ENCODE measurements at regions not wholly inside any gene's neighbourhood (a gene's known extent, or its start where the extent isn't known, plus 50 kb on each side); places are given as distances from the start of the nearest gene placed in this dataset.

- intact Hi-C loops (cut with DNase I): no loop called here
- no peak overlapping the region for H3K4me3 ChIP-seq
- H3K36me3 ChIP-seq: no peaks in the 10 kb centered on the region
- H3K9me3 ChIP-seq: no peaks in the 10 kb centered on the region
- H3K4me1 ChIP-seq: no peaks in the 10 kb centered on the region
- TF ChIP-seq CTCF (IDR thresholded peaks at IDR 0.05): no peak
- TF ChIP-seq POLR2AphosphoS5 (IDR thresholded peaks at IDR 0.05; ENCODE audit: insufficient read depth in 1 of 2, low read depth in 1 of 2): no peak
- TF ChIP-seq POLR2A (IDR thresholded peaks at IDR 0.05): no peak
- DNase-seq (ENCODE audit: extremely low spot score in 2 of 2): no peak
- no peaks in the 10 kb centered on the region for H3K27me3 ChIP-seq
- H3K27ac ChIP-seq: no peak overlapping the region
Measured at GRCh38 chr18:77658299-77658662, 408.6 kb downstream of the GALR1 start.

GRCh38 chr18:77658751-77659448 is 409.3 kb downstream of the GALR1 start:
- Histone ChIP-seq H3K27me3 (no peaks in the 10 kb centered on the region), H3K4me3 (no peak overlapping the region), H3K27ac (no peak overlapping the region), H3K4me1 (no peaks in the 10 kb centered on the region), H3K9me3 (no peaks in the 10 kb centered on the region), H3K36me3 (no peaks in the 10 kb centered on the region)
- DNase-seq (ENCODE audit: extremely low spot score in 2 of 2): no peak
- TF ChIP-seq POLR2A (IDR thresholded peaks at IDR 0.05): no peak
- no peak for TF ChIP-seq CTCF (IDR thresholded peaks at IDR 0.05)
- TF ChIP-seq POLR2AphosphoS5 (IDR thresholded peaks at IDR 0.05; ENCODE audit: insufficient read depth in 1 of 2, low read depth in 1 of 2): no peak
- intact Hi-C loops (cut with DNase I): no loop called here

DNA sequence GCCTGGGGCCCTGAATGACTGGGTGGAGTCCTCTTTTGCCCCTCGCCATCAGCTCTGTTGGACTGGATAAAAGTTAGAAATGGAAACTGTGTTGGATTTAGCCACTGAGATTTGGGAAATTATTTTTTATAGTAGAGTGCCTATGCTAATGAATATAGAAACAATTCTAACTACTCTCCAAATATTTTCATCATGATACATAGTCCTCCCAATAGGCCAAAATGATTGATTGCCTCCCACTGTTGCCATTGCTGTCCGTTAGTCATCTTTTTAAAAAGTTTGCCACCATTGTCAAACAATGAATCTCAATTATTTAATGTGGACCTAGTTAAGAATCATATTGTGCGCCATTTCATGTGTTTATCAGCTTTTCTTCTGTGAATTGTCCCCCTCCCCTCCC is 417.0 kb downstream of the GALR1 start:
- no peak for DNase-seq (ENCODE audit: extremely low spot score in 2 of 2)
- Histone ChIP-seq H3K36me3 (no peaks in the 10 kb centered on the region), H3K27ac (no peak overlapping the region), H3K9me3 (no peaks in the 10 kb centered on the region), H3K4me3 (no peak overlapping the region), H3K4me1 (no peaks in the 10 kb centered on the region), H3K27me3 (no peaks in the 10 kb centered on the region)
- intact Hi-C loops (cut with DNase I): no loop called here
- no peak for TF ChIP-seq POLR2AphosphoS5 (IDR thresholded peaks at IDR 0.05; ENCODE audit: insufficient read depth in 1 of 2, low read depth in 1 of 2)
- no peak for TF ChIP-seq POLR2A (IDR thresholded peaks at IDR 0.05)
- TF ChIP-seq CTCF (IDR thresholded peaks at IDR 0.05): no peak

DNA sequence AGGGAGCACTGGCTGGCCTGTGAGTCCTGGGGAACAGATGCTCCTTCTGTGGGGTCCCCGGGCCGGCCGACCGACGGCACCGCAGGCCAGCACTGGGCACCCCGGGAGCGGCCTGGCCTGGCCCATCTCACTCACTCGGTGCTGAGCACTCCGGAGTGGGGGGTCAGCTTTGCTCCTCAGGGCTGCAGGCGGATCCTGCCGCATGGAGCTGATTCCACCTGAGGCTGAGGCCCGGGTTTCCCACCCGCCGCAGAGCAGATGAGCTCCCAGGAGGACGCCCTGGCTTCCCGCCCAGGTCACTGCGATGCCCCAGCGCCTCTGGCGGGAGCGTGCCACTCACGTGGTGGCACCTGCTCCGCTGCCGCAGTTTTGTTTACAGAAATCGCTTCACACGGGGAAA is 418.6 kb downstream of the GALR1 start:
- no peak for TF ChIP-seq CTCF (IDR thresholded peaks at IDR 0.05)
- TF ChIP-seq POLR2AphosphoS5 (IDR thresholded peaks at IDR 0.05; ENCODE audit: insufficient read depth in 1 of 2, low read depth in 1 of 2): no peak
- H3K4me3 ChIP-seq: no peak overlapping the region
- H3K36me3 ChIP-seq: no peaks in the 10 kb centered on the region
- H3K9me3 ChIP-seq: no peaks in the 10 kb centered on the region
- intact Hi-C loops (cut with DNase I): no loop called here
- H3K27ac ChIP-seq: no peak overlapping the region
- no peaks in the 10 kb centered on the region for H3K27me3 ChIP-seq
- no peak for DNase-seq (ENCODE audit: extremely low spot score in 2 of 2)
- no peaks in the 10 kb centered on the region for H3K4me1 ChIP-seq

DNA sequence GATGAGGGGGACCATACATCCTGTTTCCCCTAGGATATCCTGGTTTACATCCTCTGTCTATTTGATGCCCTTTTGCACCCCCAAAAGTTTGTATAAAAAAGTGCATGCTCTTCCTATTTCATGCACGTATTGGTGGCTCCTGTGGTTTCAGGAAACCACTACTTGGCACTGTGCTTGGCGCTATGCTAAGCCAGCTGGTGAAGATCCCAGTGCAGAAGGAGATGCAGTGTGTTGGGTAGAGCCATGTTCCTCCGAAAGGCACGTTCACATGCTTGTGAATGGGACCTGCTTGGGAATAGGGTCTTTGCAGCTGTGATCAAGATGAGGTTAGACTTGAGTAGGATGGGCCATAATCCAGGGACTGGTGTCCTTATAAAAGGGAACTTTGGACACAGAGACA is 419.7 kb downstream of the GALR1 start:
- no peak overlapping the region for H3K27ac ChIP-seq
- TF ChIP-seq POLR2AphosphoS5 (IDR thresholded peaks at IDR 0.05; ENCODE audit: insufficient read depth in 1 of 2, low read depth in 1 of 2) (no peak), POLR2A (IDR thresholded peaks at IDR 0.05) (no peak), CTCF (IDR thresholded peaks at IDR 0.05) (no peak)
- intact Hi-C loops (cut with DNase I): no loop called here
- H3K27me3 ChIP-seq: no peaks in the 10 kb centered on the region
- no peaks in the 10 kb centered on the region for H3K36me3 ChIP-seq
- H3K9me3 ChIP-seq: no peaks in the 10 kb centered on the region
- no peak for DNase-seq (ENCODE audit: extremely low spot score in 2 of 2)
- H3K4me1 ChIP-seq: no peaks in the 10 kb centered on the region
- H3K4me3 ChIP-seq: no peak overlapping the region

Data from vagina (tissue), 2 donors.